CD4-positive, alpha-beta memory T cell (primary cell): ENCODE measurements at regions not wholly inside any gene's neighbourhood (a gene's known extent, or its start where the extent isn't known, plus 50 kb on each side); places are given as distances from the start of the nearest gene placed in this dataset.

Experiments used
- CTCF ChIA-PET: fragments of 350-600 bp; sonication (Branson Sonifier 250); formaldehyde crosslinking; loops from one replicate; lab custom pipeline; 2021; ENCODE audit warnings: inconsistent platforms; ENCODE audit not compliant: partially characterized antibody; lab: Charles Lee
- POLR2A ChIA-PET: fragments of 350-600 bp; sonication (Branson Sonifier 250); formaldehyde crosslinking; loops from one replicate; lab custom pipeline; 2021; ENCODE audit not compliant: partially characterized antibody; lab: Charles Lee
- DNase-seq, 5 donors: peaks; one replicate each; pipeline versions ENCODE4 v3.0.0 to v3.0.0-alpha.2; 2020 to 2022; ENCODE audit warnings: mixed read lengths in 1 of 5
- H3K27ac ChIP-seq: one replicate; pipeline ENCODE4 v1.7.0; 2013; ENCODE audit warnings: low read depth, low read length
- H3K27me3 ChIP-seq: 2 replicates; pipeline ENCODE4 v1.7.0; 2013; ENCODE audit warnings: mild to moderate bottlenecking, low read length, moderate library complexity; ENCODE audit not compliant: insufficient read depth
- H3K36me3 ChIP-seq: 2 replicates; pipeline ENCODE4 v1.7.0; 2013; ENCODE audit warnings: mild to moderate bottlenecking, low read length, moderate library complexity; ENCODE audit not compliant: insufficient read depth
- H3K4me1 ChIP-seq: 2 replicates; pipeline ENCODE4 v1.7.0; 2013; ENCODE audit warnings: mild to moderate bottlenecking, low read length, moderate library complexity; ENCODE audit not compliant: insufficient read depth
- H3K4me3 ChIP-seq, 2 donors: one replicate each; pipeline ENCODE4 v1.7.0; 2013; ENCODE audit warnings: low read length in 2 of 2, mild to moderate bottlenecking in 1 of 2
- H3K9me3 ChIP-seq, 2 donors: one replicate each; pipeline ENCODE4 v1.7.0; 2013; ENCODE audit warnings: low read length in 2 of 2, control low read depth in 1 of 2; ENCODE audit not compliant: control insufficient read depth in 1 of 2
- H3K27ac Mint-ChIP-seq, 7 donors: one replicate each; pipeline ENCODE4 v1.8.0; 2020 to 2021; ENCODE audit warnings: mixed read lengths in 7 of 7, mild to moderate bottlenecking in 6 of 7, inconsistent platforms in 3 of 7, moderate library complexity in 3 of 7
- H3K27me3 Mint-ChIP-seq, 2 donors: one replicate each; pipeline ENCODE4 v1.8.0; 2020 to 2021; ENCODE audit warnings: mixed read lengths in 2 of 2
- H3K36me3 Mint-ChIP-seq, 2 donors: one replicate each; pipeline ENCODE4 v1.8.0; 2020 to 2021; ENCODE audit warnings: mixed read lengths in 2 of 2, inconsistent platforms in 1 of 2, mild to moderate bottlenecking in 1 of 2
- H3K4me1 Mint-ChIP-seq, 4 donors: one replicate each; pipeline ENCODE4 v1.8.0; 2020 to 2021; ENCODE audit warnings: mixed read lengths in 4 of 4, mild to moderate bottlenecking in 1 of 4
- H3K4me3 Mint-ChIP-seq, 8 donors: one replicate each; pipeline ENCODE4 v1.8.0; 2020 to 2021; ENCODE audit warnings: mixed read lengths in 8 of 8, mild to moderate bottlenecking in 7 of 8, moderate library complexity in 6 of 8, inconsistent platforms in 3 of 8
- H3K9me3 Mint-ChIP-seq, 8 donors: one replicate each; pipeline ENCODE4 v1.8.0; 2020 to 2021; ENCODE audit warnings: mixed read lengths in 8 of 8, mild to moderate bottlenecking in 5 of 8, inconsistent platforms in 3 of 8, moderate library complexity in 1 of 8
- intact Hi-C: fragments of 100-400 bp; cut with micrococcal nuclease; formaldehyde crosslinking; loops from one replicate; pipeline ENCODE4 v1.15.1; 2023

DNA sequence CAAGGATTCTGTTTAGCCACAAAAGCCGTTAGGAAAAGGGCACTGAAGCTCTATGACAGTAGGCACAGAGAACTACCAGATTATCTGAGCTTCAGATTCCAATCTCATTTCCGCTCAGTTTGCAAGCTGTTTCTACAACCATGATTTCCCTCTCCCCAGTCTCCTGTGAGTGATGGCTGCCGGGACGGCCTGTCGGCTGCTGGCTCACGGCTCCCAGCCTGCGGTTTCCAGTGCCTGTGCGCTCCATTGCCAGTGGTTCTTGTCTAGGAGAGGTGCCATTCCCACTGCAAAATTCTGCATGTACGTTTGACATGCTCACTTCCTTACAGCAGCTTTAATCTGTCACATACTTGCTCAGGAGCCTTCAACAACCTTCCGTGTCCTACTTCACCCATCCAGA is 429.1 kb upstream of the FRG1 start:
- peaks cover 0 to 10% (median 0%) of the 10 kb centered on the region in 8 donors for H3K9me3 Mint-ChIP-seq
- DNase-seq: no peak
- no peaks in the 10 kb centered on the region for H3K36me3 ChIP-seq
- CTCF ChIA-PET: no interaction called here
- POLR2A ChIA-PET: no interaction called here
- H3K36me3 Mint-ChIP-seq: no peaks in the 10 kb centered on the region
- H3K27ac Mint-ChIP-seq: no peak overlapping the region
- H3K4me1 Mint-ChIP-seq: no peaks in the 10 kb centered on the region
- no peaks in the 10 kb centered on the region for H3K27me3 Mint-ChIP-seq
- intact Hi-C loops: no loop called here
- H3K27me3 ChIP-seq: no peaks in the 10 kb centered on the region
- no peak overlapping the region for H3K4me3 Mint-ChIP-seq
- H3K4me3 ChIP-seq: no peak overlapping the region
- H3K9me3 ChIP-seq: no peaks in the 10 kb centered on the region
- no peaks in the 10 kb centered on the region for H3K4me1 ChIP-seq
- no peak overlapping the region for H3K27ac ChIP-seq

DNA sequence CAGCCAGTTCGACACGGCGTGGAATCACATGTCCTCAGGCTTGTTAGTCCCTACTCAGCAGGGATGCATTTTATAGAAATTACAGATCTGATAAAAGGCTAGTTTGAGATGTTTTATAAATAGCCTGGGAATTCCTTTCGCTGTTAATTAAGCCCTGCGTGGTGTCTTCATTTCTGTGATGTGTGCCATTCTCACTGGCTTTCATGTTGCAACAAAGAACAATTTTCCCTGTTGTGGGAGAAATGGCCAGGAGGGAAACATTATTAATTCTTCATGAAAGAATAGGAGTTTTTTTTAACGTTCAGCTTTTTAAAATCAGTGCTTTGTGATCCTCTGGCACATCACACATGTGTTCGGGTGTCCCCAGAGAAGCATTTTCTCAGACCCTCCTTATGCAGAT is 427.3 kb upstream of the FRG1 start:
- H3K27me3 Mint-ChIP-seq: no peaks in the 10 kb centered on the region
- no peaks in the 10 kb centered on the region for H3K36me3 ChIP-seq
- no peaks in the 10 kb centered on the region for H3K9me3 ChIP-seq
- no peak overlapping the region for H3K4me3 Mint-ChIP-seq
- no peak overlapping the region for H3K27ac Mint-ChIP-seq
- H3K4me1 ChIP-seq: no peaks in the 10 kb centered on the region
- no peak for DNase-seq
- H3K27me3 ChIP-seq: no peaks in the 10 kb centered on the region
- H3K27ac ChIP-seq: no peak overlapping the region
- H3K9me3 Mint-ChIP-seq: peaks cover 0 to 8% (median 0%) of the 10 kb centered on the region in 8 donors
- H3K4me3 ChIP-seq: no peak overlapping the region
- H3K4me1 Mint-ChIP-seq: no peaks in the 10 kb centered on the region
- ChIA-PET POLR2A (no interaction called here), CTCF (no interaction called here)
- intact Hi-C loops: no loop called here
- H3K36me3 Mint-ChIP-seq: no peaks in the 10 kb centered on the region

DNA sequence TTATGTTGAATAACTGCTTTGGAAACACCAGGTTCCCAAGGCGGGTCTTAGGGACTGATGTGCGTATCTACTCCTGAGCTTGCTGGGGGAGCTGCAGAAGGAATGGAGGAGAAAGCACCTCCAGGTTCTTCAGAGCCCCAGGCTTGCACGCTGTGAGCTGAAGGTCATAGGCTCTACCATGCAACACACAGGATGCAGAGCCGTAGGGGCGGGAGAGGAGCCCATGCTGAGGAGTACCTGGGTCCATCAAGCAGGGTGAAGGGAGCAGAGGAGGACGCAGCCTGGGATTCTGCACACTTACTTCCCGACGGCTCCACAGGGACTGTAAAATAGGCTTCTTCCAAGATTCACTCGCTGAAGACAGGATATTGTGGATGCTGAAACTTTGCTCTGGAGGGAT is 426.5 kb upstream of the FRG1 start:
- Mint-ChIP-seq H3K4me1 (no peaks in the 10 kb centered on the region), H3K9me3 (peaks cover 0 to 8% (median 0%) of the 10 kb centered on the region in 8 donors), H3K27me3 (no peaks in the 10 kb centered on the region), H3K27ac (no peak overlapping the region), H3K4me3 (no peak overlapping the region), H3K36me3 (no peaks in the 10 kb centered on the region)
- intact Hi-C loops: no loop called here
- H3K4me1 ChIP-seq: no peaks in the 10 kb centered on the region
- H3K27me3 ChIP-seq: no peaks in the 10 kb centered on the region
- DNase-seq: no peak
- H3K36me3 ChIP-seq: no peaks in the 10 kb centered on the region
- ChIA-PET CTCF (no interaction called here), POLR2A (no interaction called here)
- no peaks in the 10 kb centered on the region for H3K9me3 ChIP-seq
- no peak overlapping the region for H3K27ac ChIP-seq
- H3K4me3 ChIP-seq: no peak overlapping the region

DNA sequence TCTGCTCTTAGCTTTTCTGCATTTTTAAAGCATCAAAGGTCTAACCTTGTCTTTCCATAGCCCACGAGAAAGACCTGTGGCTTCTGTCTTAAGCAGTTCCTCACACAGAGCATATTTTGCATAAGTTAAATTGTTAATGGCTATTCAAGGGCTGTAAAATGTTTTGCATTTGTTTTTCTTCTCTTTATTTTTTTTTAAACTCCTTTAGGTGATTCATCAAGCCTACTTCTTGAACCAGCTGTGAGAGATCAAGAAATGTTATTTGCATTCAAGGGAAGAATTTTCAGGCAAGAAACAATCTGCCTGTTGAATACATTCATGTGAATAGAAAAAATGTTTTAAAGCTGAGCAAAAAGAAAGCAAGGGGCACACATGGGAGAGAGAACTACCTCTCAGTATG is 423.8 kb upstream of the FRG1 start:
- H3K9me3 ChIP-seq: no peaks in the 10 kb centered on the region
- H3K4me1 ChIP-seq: no peaks in the 10 kb centered on the region
- no peak overlapping the region for H3K27ac Mint-ChIP-seq
- H3K9me3 Mint-ChIP-seq: peaks cover 0 to 7% (median 0%) of the 10 kb centered on the region in 8 donors
- H3K36me3 Mint-ChIP-seq: no peaks in the 10 kb centered on the region
- no peak for DNase-seq
- intact Hi-C loops: no loop called here
- no peaks in the 10 kb centered on the region for H3K27me3 ChIP-seq
- POLR2A ChIA-PET: no interaction called here
- no peaks in the 10 kb centered on the region for H3K36me3 ChIP-seq
- no peaks in the 10 kb centered on the region for H3K4me1 Mint-ChIP-seq
- no peak overlapping the region for H3K27ac ChIP-seq
- H3K27me3 Mint-ChIP-seq: no peaks in the 10 kb centered on the region
- CTCF ChIA-PET: no interaction called here
- no peak overlapping the region for H3K4me3 Mint-ChIP-seq
- no peak overlapping the region for H3K4me3 ChIP-seq

DNA sequence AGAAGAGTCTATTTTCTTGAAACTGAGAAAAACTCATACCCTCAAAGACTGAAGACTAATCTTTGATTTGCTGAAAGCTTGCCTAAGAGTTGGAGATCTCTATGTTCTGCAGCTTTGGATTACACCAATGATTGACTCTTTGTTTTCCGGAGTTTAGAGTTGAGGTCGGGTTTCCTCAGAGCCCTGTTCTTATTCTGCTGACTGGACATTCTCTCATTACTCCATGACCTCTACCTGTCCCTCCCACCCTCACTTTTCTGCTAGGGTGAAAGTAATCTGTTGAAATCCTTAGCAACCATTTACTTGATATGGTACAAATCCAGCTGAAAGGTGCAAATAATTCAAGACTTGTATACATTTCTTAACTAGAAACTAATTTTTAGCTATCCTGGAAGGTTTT is 421.5 kb upstream of the FRG1 start:
- Histone ChIP-seq H3K4me3 (no peak overlapping the region), H3K9me3 (no peaks in the 10 kb centered on the region), H3K27me3 (no peaks in the 10 kb centered on the region), H3K4me1 (no peaks in the 10 kb centered on the region), H3K27ac (no peak overlapping the region), H3K36me3 (no peaks in the 10 kb centered on the region)
- no peaks in the 10 kb centered on the region for H3K27me3 Mint-ChIP-seq
- POLR2A ChIA-PET: no interaction called here
- CTCF ChIA-PET: no interaction called here
- H3K4me3 Mint-ChIP-seq: no peak overlapping the region
- no peak overlapping the region for H3K27ac Mint-ChIP-seq
- intact Hi-C loops: no loop called here
- DNase-seq: no peak
- H3K4me1 Mint-ChIP-seq: no peaks in the 10 kb centered on the region
- peaks cover 0 to 13% (median 2%) of the 10 kb centered on the region in 8 donors for H3K9me3 Mint-ChIP-seq
- no peaks in the 10 kb centered on the region for H3K36me3 Mint-ChIP-seq

DNA sequence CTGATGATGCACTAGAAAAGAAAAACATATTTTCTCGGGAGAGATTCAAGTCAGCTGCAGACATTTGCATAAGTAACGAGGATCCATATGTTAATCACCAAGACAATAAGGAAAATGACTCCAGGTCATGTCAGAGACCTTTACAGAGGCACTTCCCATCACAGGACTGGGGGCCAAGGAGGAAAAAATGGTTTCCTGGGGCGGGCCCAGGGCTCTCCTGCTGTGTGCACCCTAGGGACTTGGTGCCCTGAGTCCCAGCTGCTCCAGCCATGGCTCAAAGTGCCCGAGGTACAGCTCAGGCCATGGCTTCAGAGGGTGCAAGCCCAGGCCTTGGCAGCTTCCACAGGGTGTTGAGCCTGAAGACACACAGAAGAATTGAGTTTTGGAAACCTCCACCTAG is 415.4 kb upstream of the FRG1 start:
- H3K36me3 ChIP-seq: no peaks in the 10 kb centered on the region
- H3K4me1 ChIP-seq: no peaks in the 10 kb centered on the region
- Mint-ChIP-seq H3K27me3 (no peaks in the 10 kb centered on the region), H3K27ac (no peak overlapping the region), H3K36me3 (no peaks in the 10 kb centered on the region), H3K9me3 (peaks cover 4 to 28% (median 15%) of the 10 kb centered on the region in 8 donors), H3K4me3 (no peak overlapping the region), H3K4me1 (no peaks in the 10 kb centered on the region)
- H3K27ac ChIP-seq: no peak overlapping the region
- ChIA-PET POLR2A (no interaction called here), CTCF (no interaction called here)
- intact Hi-C loops: no loop called here
- no peaks in the 10 kb centered on the region for H3K27me3 ChIP-seq
- no peak overlapping the region for H3K4me3 ChIP-seq
- H3K9me3 ChIP-seq: no peaks in the 10 kb centered on the region
- DNase-seq: no peak

DNA sequence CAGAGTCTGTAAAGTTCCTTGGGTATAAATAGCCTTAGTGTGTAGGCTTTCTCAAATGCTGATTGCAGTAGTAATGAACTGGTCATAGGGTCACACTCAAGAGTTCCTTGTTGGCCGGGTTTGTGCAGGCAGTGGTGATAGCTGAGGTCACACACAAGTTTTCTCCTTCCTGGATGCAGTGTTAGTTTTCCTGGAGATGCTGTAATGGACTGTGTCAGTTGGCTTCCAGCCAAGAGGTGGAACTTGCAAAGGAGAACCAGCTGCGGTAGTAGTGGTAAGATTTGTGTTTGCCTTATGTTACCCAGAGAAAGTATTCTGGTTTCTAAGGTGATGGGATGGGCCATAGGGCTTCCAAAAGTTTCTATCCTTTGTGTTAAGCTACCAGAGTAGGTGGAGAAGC is 409.8 kb upstream of the FRG1 start:
- Histone ChIP-seq H3K4me1 (no peaks in the 10 kb centered on the region), H3K36me3 (no peaks in the 10 kb centered on the region), H3K27ac (no peak overlapping the region), H3K9me3 (peaks cover 0 to 5% of the 10 kb centered on the region in 2 donors), H3K4me3 (no peak overlapping the region), H3K27me3 (no peaks in the 10 kb centered on the region)
- no peak overlapping the region for H3K27ac Mint-ChIP-seq
- H3K4me3 Mint-ChIP-seq: no peak overlapping the region
- H3K9me3 Mint-ChIP-seq: peaks cover 6 to 33% (median 16%) of the 10 kb centered on the region in 8 donors
- ChIA-PET CTCF (no interaction called here), POLR2A (no interaction called here)
- no peaks in the 10 kb centered on the region for H3K27me3 Mint-ChIP-seq
- H3K4me1 Mint-ChIP-seq: no peaks in the 10 kb centered on the region
- intact Hi-C loops: no loop called here
- DNase-seq: no peak
- H3K36me3 Mint-ChIP-seq: no peaks in the 10 kb centered on the region

DNA sequence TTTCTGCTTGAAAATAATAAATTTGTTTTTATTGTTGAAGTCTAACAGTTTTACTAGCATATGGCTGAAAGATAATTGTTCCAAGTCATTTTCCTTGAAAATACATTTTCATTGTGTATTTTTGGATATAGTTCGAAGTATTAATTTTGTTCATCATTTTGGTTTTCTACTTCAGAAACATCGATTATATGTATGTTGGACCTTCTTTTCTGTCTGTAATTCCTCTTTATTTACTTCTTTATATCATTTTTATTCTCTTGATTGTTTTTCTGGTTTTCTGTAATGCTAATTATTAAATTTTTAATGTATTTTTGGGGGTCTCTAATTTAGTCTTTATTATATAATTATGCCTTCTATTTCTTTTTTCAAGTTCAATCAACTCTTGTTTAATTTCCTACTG is 407.1 kb upstream of the FRG1 start:
- Histone ChIP-seq H3K4me3 (no peak overlapping the region), H3K27me3 (no peaks in the 10 kb centered on the region), H3K36me3 (no peaks in the 10 kb centered on the region), H3K4me1 (no peaks in the 10 kb centered on the region), H3K9me3 (peaks cover 0 to 5% of the 10 kb centered on the region in 2 donors), H3K27ac (no peak overlapping the region)
- H3K27ac Mint-ChIP-seq: no peak overlapping the region
- no peaks in the 10 kb centered on the region for H3K4me1 Mint-ChIP-seq
- DNase-seq: no peak
- H3K36me3 Mint-ChIP-seq: peaks cover 0 to 2% of the 10 kb centered on the region in 2 donors
- intact Hi-C loops: no loop called here
- ChIA-PET CTCF (no interaction called here), POLR2A (no interaction called here)
- peaks cover 2 to 29% (median 19%) of the 10 kb centered on the region in 8 donors for H3K9me3 Mint-ChIP-seq
- no peak overlapping the region for H3K4me3 Mint-ChIP-seq
- H3K27me3 Mint-ChIP-seq: no peaks in the 10 kb centered on the region
